Upper lobe of left lung (tissue), 6 donors: ENCODE measurements at regions not wholly inside any gene's neighbourhood (a gene's known extent, or its start where the extent isn't known, plus 50 kb on each side); places are given as distances from the start of the nearest gene placed in this dataset.

Experiments used
- ATAC-seq, 2 donors: fragments of 200-7000 bp; cut with Tn5 transposase; one replicate each; pipeline ENCODE4 v1.9.1; 2022; ENCODE audit warnings: mild to moderate bottlenecking in 2 of 2, moderate library complexity in 2 of 2; ENCODE audit not compliant: low FRiP score in 2 of 2
- DNase-seq, 2 donors: peaks; one replicate each; pipeline ENCODE4 v3.0.0-alpha.2; 2019 to 2020
- H3K27ac ChIP-seq, 4 donors: fragments of 200-600 bp; sonication (generic); one replicate each; pipeline ENCODE4 v1.5.1; 2016 to 2019
- H3K27me3 ChIP-seq, 4 donors: fragments of 200-600 bp; sonication (generic); one replicate each; pipeline ENCODE4 v1.5.1; 2017 to 2019
- H3K36me3 ChIP-seq, 4 donors: fragments of 200-600 bp; sonication (generic); one replicate each; pipeline ENCODE4 v1.5.1; 2016 to 2019
- H3K4me1 ChIP-seq, 4 donors: fragments of 200-600 bp; sonication (generic); one replicate each; pipeline ENCODE4 v1.5.1; 2018 to 2019
- H3K4me3 ChIP-seq, 4 donors: fragments of 200-600 bp; sonication (generic); one replicate each; pipeline ENCODE4 v1.5.1; 2017 to 2019; ENCODE audit warnings: mild to moderate bottlenecking in 2 of 4, moderate library complexity in 1 of 4
- H3K9me3 ChIP-seq, 4 donors: fragments of 200-600 bp; sonication (generic); one replicate each; pipeline ENCODE4 v1.5.1; 2018 to 2019
- EP300 ChIP-seq, 4 donors: sonication (generic); formaldehyde crosslinking; IDR thresholded peaks; one replicate each; pipeline ENCODE4 v1.5.1; 2017; ENCODE audit warnings: antibody characterized with exemption in 4 of 4, control low read depth in 2 of 4
- POLR2A ChIP-seq, 4 donors: fragments of 450-650 bp; IDR thresholded peaks; one replicate each; pipeline ENCODE4 v1.5.1; 2016 to 2017; ENCODE audit warnings: antibody characterized with exemption in 4 of 4, mild to moderate bottlenecking in 2 of 4
- POLR2AphosphoS5 ChIP-seq, 2 donors: sonication (generic); formaldehyde crosslinking; IDR thresholded peaks; one replicate each; pipeline ENCODE4 v1.5.1; 2017; ENCODE audit warnings: antibody characterized with exemption in 2 of 2
- WGBS, 2 donors: methylation state at CpG; one replicate each; pipeline ENCODE4 v1.1.5; 2017 to 2018; 5-methylcytosine and 5-hydroxymethylcytosine counted together
- TF ChIP-seq, protein P1 (sequence below), 6 experiments: fragments of 450-650 bp in 4 of 6; fragments of 200-600 bp in 2 of 6; sonication (generic) in 2 of 6; IDR thresholded peaks; one replicate each; pipeline ENCODE4 v1.5.1; 2016 to 2019; ENCODE audit warnings: antibody characterized with exemption in 6 of 6
- donor health status: DM: no; HTN: no; CAD: no; lungs with moderate emphysema.
- donor health status: DM: no; HTN: yes; CAD: no; lungs with severe emphysema.

GRCh38 chr22:22745225-22746060, 101.0 kb downstream of the GGTLC2 start:
- Histone ChIP-seq H3K27me3 (no peaks in the 10 kb centered on the region), H3K4me3 (no peak overlapping the region), H3K4me1 (no peaks in the 10 kb centered on the region), H3K36me3 (no peaks in the 10 kb centered on the region), H3K27ac (no peak overlapping the region), H3K9me3 (no peaks in the 10 kb centered on the region)
- no peak for DNase-seq
- no peak for ATAC-seq
- WGBS, 2 donors: 58 to 59% methylated on average over 7 to 8 of the region's 8 CpGs
- TF ChIP-seq, protein P1, sequence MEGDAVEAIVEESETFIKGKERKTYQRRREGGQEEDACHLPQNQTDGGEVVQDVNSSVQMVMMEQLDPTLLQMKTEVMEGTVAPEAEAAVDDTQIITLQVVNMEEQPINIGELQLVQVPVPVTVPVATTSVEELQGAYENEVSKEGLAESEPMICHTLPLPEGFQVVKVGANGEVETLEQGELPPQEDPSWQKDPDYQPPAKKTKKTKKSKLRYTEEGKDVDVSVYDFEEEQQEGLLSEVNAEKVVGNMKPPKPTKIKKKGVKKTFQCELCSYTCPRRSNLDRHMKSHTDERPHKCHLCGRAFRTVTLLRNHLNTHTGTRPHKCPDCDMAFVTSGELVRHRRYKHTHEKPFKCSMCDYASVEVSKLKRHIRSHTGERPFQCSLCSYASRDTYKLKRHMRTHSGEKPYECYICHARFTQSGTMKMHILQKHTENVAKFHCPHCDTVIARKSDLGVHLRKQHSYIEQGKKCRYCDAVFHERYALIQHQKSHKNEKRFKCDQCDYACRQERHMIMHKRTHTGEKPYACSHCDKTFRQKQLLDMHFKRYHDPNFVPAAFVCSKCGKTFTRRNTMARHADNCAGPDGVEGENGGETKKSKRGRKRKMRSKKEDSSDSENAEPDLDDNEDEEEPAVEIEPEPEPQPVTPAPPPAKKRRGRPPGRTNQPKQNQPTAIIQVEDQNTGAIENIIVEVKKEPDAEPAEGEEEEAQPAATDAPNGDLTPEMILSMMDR (IDR thresholded peaks at IDR 0.05): peak in 5 of 6 experiments; percentile 26 to 50 (median 42)
- TF ChIP-seq POLR2AphosphoS5 (IDR thresholded peaks at IDR 0.05) (no peak), EP300 (IDR thresholded peaks at IDR 0.05) (no peak), POLR2A (IDR thresholded peaks at IDR 0.05) (no peak)

DNA sequence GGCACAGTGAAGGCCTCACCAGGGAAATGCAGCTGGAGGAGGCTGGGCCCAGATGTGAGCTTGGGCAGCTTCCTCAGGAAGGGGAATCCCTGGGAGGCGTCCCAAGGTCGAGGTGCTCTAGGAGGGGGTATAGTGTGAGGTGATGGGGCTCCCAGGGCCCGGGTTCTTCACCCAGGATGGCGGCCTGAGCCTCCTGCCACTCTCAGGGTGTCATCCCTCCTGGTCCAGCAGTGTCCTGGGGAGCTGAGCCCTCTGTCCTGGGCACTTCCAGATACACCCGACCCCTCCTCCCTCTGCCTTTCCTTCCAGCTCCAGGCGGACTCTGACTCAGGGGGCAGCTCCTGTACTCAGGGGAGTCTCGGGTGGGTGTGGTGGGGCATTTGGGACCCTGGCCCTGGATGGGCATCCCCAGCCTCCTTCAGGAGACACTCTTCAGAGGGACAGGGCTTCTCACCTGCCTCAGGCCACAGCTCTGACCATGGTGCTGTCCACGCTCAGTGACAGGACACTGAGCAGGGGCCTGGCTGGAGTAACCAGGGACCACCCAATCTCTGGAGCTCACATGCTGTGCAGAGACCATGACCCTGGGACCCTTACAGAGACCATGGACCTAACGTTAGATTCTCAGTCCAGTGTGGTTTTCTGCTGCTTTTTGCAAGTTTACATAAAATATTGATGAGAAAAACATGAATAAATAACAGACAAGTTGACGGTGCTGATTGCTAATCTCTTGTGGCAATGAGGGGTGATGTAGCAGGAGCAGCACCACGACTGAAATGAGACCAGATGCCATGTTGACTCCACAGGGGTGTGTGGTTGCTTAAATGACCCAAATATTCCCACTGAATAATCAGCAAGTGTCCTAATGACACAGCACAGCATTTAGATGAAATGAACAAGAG, 101.9 kb downstream of the GGTLC2 start:
- Histone ChIP-seq H3K36me3 (no peaks in the 10 kb centered on the region), H3K27me3 (no peaks in the 10 kb centered on the region), H3K9me3 (no peaks in the 10 kb centered on the region), H3K27ac (no peak overlapping the region), H3K4me3 (no peak overlapping the region), H3K4me1 (no peaks in the 10 kb centered on the region)
- WGBS, 2 donors: 80 to 81% methylated on average over 7 to 8 of the region's 11 CpGs
- no peak for ATAC-seq
- DNase-seq: peak in 1 of 2 donors; percentile 47
- TF ChIP-seq POLR2AphosphoS5 (IDR thresholded peaks at IDR 0.05) (no peak), POLR2A (IDR thresholded peaks at IDR 0.05) (no peak), EP300 (IDR thresholded peaks at IDR 0.05) (no peak)
- TF ChIP-seq, protein P1 (IDR thresholded peaks at IDR 0.05): no peak

GRCh38 chr22:22746963-22747933, 102.8 kb downstream of the GGTLC2 start:
- 62 to 90% methylated on average over 2 to 8 of the region's 8 CpGs for WGBS, 2 donors
- Histone ChIP-seq H3K36me3 (no peaks in the 10 kb centered on the region), H3K9me3 (no peaks in the 10 kb centered on the region), H3K4me1 (no peaks in the 10 kb centered on the region), H3K27me3 (no peaks in the 10 kb centered on the region), H3K4me3 (no peak overlapping the region), H3K27ac (no peak overlapping the region)
- TF ChIP-seq EP300 (IDR thresholded peaks at IDR 0.05) (no peak), POLR2AphosphoS5 (IDR thresholded peaks at IDR 0.05) (no peak), POLR2A (IDR thresholded peaks at IDR 0.05) (no peak)
- TF ChIP-seq, protein P1 (IDR thresholded peaks at IDR 0.05): no peak
- DNase-seq (no peak), ATAC-seq (no peak)

DNA sequence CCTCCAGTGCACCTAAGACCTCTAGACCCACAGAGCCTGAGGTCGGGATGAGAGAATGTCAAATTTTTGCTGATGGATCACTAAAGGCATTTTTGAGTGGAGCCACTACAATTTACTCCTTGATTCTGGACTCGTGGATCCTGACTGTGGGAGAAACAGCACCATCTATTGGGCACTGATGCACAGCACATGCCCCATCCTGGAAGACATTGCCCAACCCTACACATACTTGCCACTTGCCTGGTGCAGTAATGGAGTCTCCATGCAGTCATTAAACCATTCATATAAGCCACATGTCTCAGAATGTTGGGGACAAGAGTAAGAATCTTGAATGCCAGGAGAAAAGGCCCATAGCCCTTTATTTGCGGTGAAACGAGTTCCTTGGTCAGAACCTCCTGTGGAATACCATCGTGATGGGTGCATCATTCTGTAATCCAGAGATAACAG, 103.9 kb downstream of the GGTLC2 start:
- Histone ChIP-seq H3K27me3 (no peaks in the 10 kb centered on the region), H3K36me3 (no peaks in the 10 kb centered on the region), H3K4me3 (no peak overlapping the region), H3K4me1 (peaks cover 0 to 10% (median 7%) of the 10 kb centered on the region in 4 donors), H3K27ac (no peak overlapping the region), H3K9me3 (no peaks in the 10 kb centered on the region)
- DNase-seq: peak in 1 of 2 donors; percentile 50
- no peak for TF ChIP-seq POLR2AphosphoS5 (IDR thresholded peaks at IDR 0.05)
- no peak for TF ChIP-seq EP300 (IDR thresholded peaks at IDR 0.05)
- TF ChIP-seq POLR2A (IDR thresholded peaks at IDR 0.05): no peak
- TF ChIP-seq, protein P1 (IDR thresholded peaks at IDR 0.05): peak; percentile 34 to 64 (median 44)
- WGBS, 2 donors: 50 to 57% methylated on average over 5 of the region's 5 CpGs
- ATAC-seq: peak; percentile 78 to 82
